Fibroblast of mammary gland (primary cell): ENCODE measurements at regions not wholly inside any gene's neighbourhood (a gene's known extent, or its start where the extent isn't known, plus 50 kb on each side); places are given as distances from the start of the nearest gene placed in this dataset.

Experiments
- DNase-seq: peaks from one replicate; pipeline ENCODE4 v3.0.0-alpha.2; 2010; ENCODE audit warnings: low read depth
- H3K4me3 ChIP-seq: 2 replicates; pipeline ENCODE4 v1.5.1; 2011; ENCODE audit warnings: low read depth, mild to moderate bottlenecking, low read length, moderate library complexity; ENCODE audit not compliant: control insufficient read depth
- CTCF ChIP-seq: conservative IDR thresholded peaks from 2 replicates; pipeline ENCODE4 v1.5.1; 2011; ENCODE audit warnings: low read depth, low read length, inconsistent platforms; ENCODE audit not compliant: control insufficient read depth, insufficient read depth

GRCh38 chr15:35998663-35999602, 453.0 kb upstream of the DPH6 start:
- no peak overlapping the region for H3K4me3 ChIP-seq
- DNase-seq = no peak
- no peak for TF ChIP-seq CTCF

GRCh38 chr15:36004891-36005490, 459.0 kb upstream of the DPH6 start:
- H3K4me3 ChIP-seq = no peak overlapping the region
- DNase-seq = no peak
- TF ChIP-seq CTCF = no peak

GRCh38 chr15:36005542-36005941, 459.6 kb upstream of the DPH6 start:
- no peak overlapping the region for H3K4me3 ChIP-seq
- DNase-seq = no peak
- TF ChIP-seq CTCF = no peak

- no peak for TF ChIP-seq CTCF
- no peak overlapping the region for H3K4me3 ChIP-seq
- no peak for DNase-seq
Measured at GRCh38 chr15:36007699-36008098, 461.7 kb upstream of the DPH6 start.

- no peak for TF ChIP-seq CTCF
- no peak overlapping the region for H3K4me3 ChIP-seq
- DNase-seq = no peak
Measured at GRCh38 chr15:36008719-36009118, 462.8 kb upstream of the DPH6 start.

- TF ChIP-seq CTCF = no peak
- DNase-seq = peak; percentile 7
Measured at GRCh38 chr15:36024031-36024688, 478.2 kb upstream of the DPH6 start.

More at GRCh38 chr15:36024031-36024688, 478.2 kb upstream of the DPH6 start:
- H3K4me3 ChIP-seq = no peak overlapping the region
